OCI-LY7 (cell line): ENCODE measurements at regions not wholly inside any gene's neighbourhood (a gene's known extent, or its start where the extent isn't known, plus 50 kb on each side); places are given as distances from the start of the nearest gene placed in this dataset.

Experiments used
- BruUV-seq: library from RNA; stranded (reverse); fragments of 400-500 nt; replicated peaks from 2 replicates; lab custom pipeline; 2021; lab: Mats Ljungman, UMichigan
- CTCF ChIA-PET: fragments of 300-600 bp; sonication (Branson Sonifier 250); formaldehyde crosslinking; loops from one replicate; lab custom pipeline; 2022; ENCODE audit warnings: antibody characterized with exemption; ENCODE audit not compliant: unreplicated experiment; lab: Charles Lee
- POLR2A ChIA-PET: fragments of 300-600 bp; sonication (Branson Sonifier 250); formaldehyde crosslinking; loops from one replicate; lab custom pipeline; 2022; ENCODE audit warnings: antibody characterized with exemption; lab: Charles Lee
- DNase-seq: peaks from one replicate; pipeline ENCODE4 v3.0.0-alpha.2; 2015; ENCODE audit warnings: low spot score
- H2AFZ ChIP-seq: fragments of 200-600 bp; sonication (generic), shearing (Covaris generic); 2 replicates; pipeline ENCODE4 v1.6.1; 2014; ENCODE audit warnings: mild to moderate bottlenecking, antibody characterized with exemption, low read length, moderate library complexity
- H3K27ac ChIP-seq: fragments of 200-600 bp; sonication (generic); 2 replicates; pipeline ENCODE4 v1.5.1; 2014; ENCODE audit warnings: mixed run types, low read depth, mild to moderate bottlenecking, moderate library complexity, low read length, inconsistent platforms; ENCODE audit not compliant: poor library complexity, severe bottlenecking
- H3K36me3 ChIP-seq: fragments of 200-600 bp; sonication (generic); 2 replicates; pipeline ENCODE4 v1.6.1; 2014; ENCODE audit warnings: mild to moderate bottlenecking, antibody characterized with exemption, low read length, moderate library complexity, mixed read lengths; ENCODE audit not compliant: insufficient read depth
- H3K4me1 ChIP-seq: fragments of 200-600 bp; sonication (generic); 2 replicates; pipeline ENCODE4 v1.5.1; 2014; ENCODE audit warnings: mild to moderate bottlenecking, low read length; ENCODE audit not compliant: insufficient read depth, poor library complexity, severe bottlenecking
- H3K4me2 ChIP-seq: fragments of 200-600 bp; sonication (generic); 2 replicates; pipeline ENCODE4 v1.6.1; 2014; ENCODE audit warnings: mild to moderate bottlenecking, low read length
- H3K4me3 ChIP-seq: fragments of 200-600 bp; sonication (generic); 2 replicates; pipeline ENCODE4 v1.5.1; 2014; ENCODE audit warnings: mild to moderate bottlenecking, low read depth, low read length; ENCODE audit not compliant: poor library complexity, severe bottlenecking
- H3K79me2 ChIP-seq: fragments of 200-600 bp; sonication (generic); 2 replicates; pipeline ENCODE4 v1.6.1; 2016; ENCODE audit warnings: low read depth, mild to moderate bottlenecking, low read length, moderate library complexity, mixed read lengths; ENCODE audit not compliant: insufficient read depth
- H3K9me2 ChIP-seq: fragments of 200-600 bp; sonication (generic); 2 replicates; pipeline ENCODE4 v1.6.1; 2016; ENCODE audit warnings: mild to moderate bottlenecking, low read length, mixed read lengths; ENCODE audit not compliant: insufficient read depth
- H3K9me3 ChIP-seq: fragments of 200-600 bp; sonication (generic); 2 replicates; pipeline ENCODE4 v1.6.1; 2014; ENCODE audit warnings: mild to moderate bottlenecking, mixed run types, low read length, mixed read lengths
- H4K20me1 ChIP-seq: fragments of 200-600 bp; sonication (generic); 2 replicates; pipeline ENCODE4 v1.6.1; 2014; ENCODE audit warnings: mild to moderate bottlenecking, antibody characterized with exemption, low read length, moderate library complexity, mixed read lengths; ENCODE audit not compliant: insufficient read depth
- EZH2phosphoT487 ChIP-seq: fragments of 200-600 bp; sonication (generic); IDR thresholded peaks from 2 replicates; pipeline ENCODE4 v1.6.1; 2018; ENCODE audit warnings: low read depth, borderline replicate concordance, mild to moderate bottlenecking, mixed run types, antibody characterized with exemption, low read length, moderate library complexity, mixed read lengths
- intact Hi-C: fragments of 100-400 bp; cut with micrococcal nuclease; formaldehyde crosslinking; loops from one replicate; pipeline ENCODE4 v1.10.0; 2022; ENCODE audit not compliant: unreplicated experiment
- TF ChIP-seq, protein P1 (sequence below): fragments of 200-600 bp; sonication (generic); conservative IDR thresholded peaks from 2 replicates; pipeline ENCODE4 v1.5.1; 2014; ENCODE audit warnings: mild to moderate bottlenecking, antibody characterized with exemption, low read length, moderate library complexity, mixed read lengths

DNA sequence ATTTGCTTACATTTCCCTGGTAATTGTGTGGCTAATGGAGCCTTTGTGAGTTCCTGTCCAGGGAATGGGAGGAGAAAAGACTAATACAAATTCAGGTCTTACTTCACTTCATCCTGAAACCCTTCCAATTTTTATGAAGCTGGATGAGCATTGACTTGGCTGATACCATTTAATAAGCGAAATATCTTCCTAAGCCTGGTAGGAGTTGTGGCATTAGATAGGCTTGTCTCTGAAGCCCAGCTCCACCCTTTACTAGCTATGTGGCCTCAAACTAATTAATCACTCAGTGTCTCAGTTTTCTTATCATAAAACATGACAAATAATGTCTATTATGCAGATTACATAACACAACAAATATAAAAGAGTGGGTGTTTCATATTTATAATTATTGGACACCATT lies 106.3 kb downstream of the FGF9 start:
- H3K4me2 ChIP-seq = no peak overlapping the region
- no peaks in the 10 kb centered on the region for H3K9me3 ChIP-seq
- no peaks in the 10 kb centered on the region for H3K9me2 ChIP-seq
- no peak for DNase-seq
- no peaks in the 10 kb centered on the region for H3K4me1 ChIP-seq
- H3K27ac ChIP-seq = no peak overlapping the region
- no peak overlapping the region for H3K4me3 ChIP-seq
- H4K20me1 ChIP-seq = no peaks in the 10 kb centered on the region
- intact Hi-C loops = no loop called here
- H3K79me2 ChIP-seq = no peaks in the 10 kb centered on the region
- ChIA-PET CTCF (no interaction called here), POLR2A (no interaction called here)
- H3K36me3 ChIP-seq = no peaks in the 10 kb centered on the region
- no peak for TF ChIP-seq EZH2phosphoT487
- TF ChIP-seq, protein P1, sequence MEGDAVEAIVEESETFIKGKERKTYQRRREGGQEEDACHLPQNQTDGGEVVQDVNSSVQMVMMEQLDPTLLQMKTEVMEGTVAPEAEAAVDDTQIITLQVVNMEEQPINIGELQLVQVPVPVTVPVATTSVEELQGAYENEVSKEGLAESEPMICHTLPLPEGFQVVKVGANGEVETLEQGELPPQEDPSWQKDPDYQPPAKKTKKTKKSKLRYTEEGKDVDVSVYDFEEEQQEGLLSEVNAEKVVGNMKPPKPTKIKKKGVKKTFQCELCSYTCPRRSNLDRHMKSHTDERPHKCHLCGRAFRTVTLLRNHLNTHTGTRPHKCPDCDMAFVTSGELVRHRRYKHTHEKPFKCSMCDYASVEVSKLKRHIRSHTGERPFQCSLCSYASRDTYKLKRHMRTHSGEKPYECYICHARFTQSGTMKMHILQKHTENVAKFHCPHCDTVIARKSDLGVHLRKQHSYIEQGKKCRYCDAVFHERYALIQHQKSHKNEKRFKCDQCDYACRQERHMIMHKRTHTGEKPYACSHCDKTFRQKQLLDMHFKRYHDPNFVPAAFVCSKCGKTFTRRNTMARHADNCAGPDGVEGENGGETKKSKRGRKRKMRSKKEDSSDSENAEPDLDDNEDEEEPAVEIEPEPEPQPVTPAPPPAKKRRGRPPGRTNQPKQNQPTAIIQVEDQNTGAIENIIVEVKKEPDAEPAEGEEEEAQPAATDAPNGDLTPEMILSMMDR = no peak
- H2AFZ ChIP-seq = no peak overlapping the region
- BruUV-seq = no TSS peak

DNA sequence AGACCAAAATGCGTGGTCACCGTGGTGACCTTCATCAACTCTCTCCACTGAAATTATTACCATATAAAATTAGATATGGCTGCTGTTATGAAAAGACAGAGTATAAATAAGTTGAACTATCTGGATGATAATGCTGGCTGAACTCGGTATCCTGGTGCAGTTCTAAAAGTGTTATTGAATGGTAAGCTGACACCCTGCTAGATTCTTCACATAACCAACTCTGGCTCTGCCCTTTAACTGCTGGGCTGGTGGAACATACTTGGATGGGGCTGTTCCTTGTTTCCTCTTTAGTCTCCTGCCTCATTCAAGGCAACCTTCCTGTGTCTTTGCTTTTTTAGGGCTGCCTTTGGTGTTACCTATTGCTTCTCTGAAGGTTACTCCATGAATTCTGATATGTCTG lies 106.9 kb downstream of the FGF9 start:
- CTCF ChIA-PET = no interaction called here
- no peaks in the 10 kb centered on the region for H3K36me3 ChIP-seq
- no peaks in the 10 kb centered on the region for H3K9me2 ChIP-seq
- H3K4me2 ChIP-seq = no peak overlapping the region
- H3K79me2 ChIP-seq = no peaks in the 10 kb centered on the region
- no peak overlapping the region for H2AFZ ChIP-seq
- BruUV-seq = no TSS peak
- no peaks in the 10 kb centered on the region for H3K9me3 ChIP-seq
- H4K20me1 ChIP-seq = no peaks in the 10 kb centered on the region
- no peak overlapping the region for H3K4me3 ChIP-seq
- intact Hi-C loops = no loop called here
- POLR2A ChIA-PET = no interaction called here
- TF ChIP-seq, protein P1 = no peak
- no peak for TF ChIP-seq EZH2phosphoT487
- no peak for DNase-seq
- H3K27ac ChIP-seq = no peak overlapping the region
- no peaks in the 10 kb centered on the region for H3K4me1 ChIP-seq

DNA sequence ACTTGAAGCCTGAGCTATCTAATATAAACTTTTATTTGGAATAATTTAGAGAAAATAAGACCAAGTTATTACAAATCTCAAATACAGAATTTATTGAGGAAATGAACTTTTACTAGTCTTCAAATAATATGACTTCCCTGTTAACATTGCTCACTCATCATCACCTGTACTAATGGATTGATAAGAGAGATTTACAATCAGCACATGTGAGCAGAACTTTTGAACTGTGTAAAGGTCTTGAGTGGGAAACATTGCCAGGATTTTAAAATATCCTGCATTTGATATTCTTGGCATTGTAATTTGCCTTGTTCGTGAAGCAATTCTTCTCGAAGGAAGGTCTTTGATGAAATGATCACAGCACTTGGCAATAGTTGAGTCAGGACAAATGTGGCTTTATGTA lies 111.9 kb downstream of the FGF9 start:
- Histone ChIP-seq H2AFZ (no peak overlapping the region), H3K36me3 (no peaks in the 10 kb centered on the region), H3K27ac (no peak overlapping the region), H3K4me3 (no peak overlapping the region), H3K4me2 (no peak overlapping the region), H4K20me1 (no peaks in the 10 kb centered on the region), H3K9me3 (no peaks in the 10 kb centered on the region), H3K4me1 (no peaks in the 10 kb centered on the region), H3K79me2 (no peaks in the 10 kb centered on the region), H3K9me2 (no peaks in the 10 kb centered on the region)
- intact Hi-C loops = no loop called here
- ChIA-PET CTCF (no interaction called here), POLR2A (no interaction called here)
- BruUV-seq = no TSS peak
- no peak for TF ChIP-seq EZH2phosphoT487
- TF ChIP-seq, protein P1 = no peak
- no peak for DNase-seq
